ENCODE measurements at regions not wholly inside any gene's neighbourhood (a gene's known extent, or its start where the extent isn't known, plus 50 kb on each side); places are given as distances from the start of the nearest gene placed in this dataset.

DNA sequence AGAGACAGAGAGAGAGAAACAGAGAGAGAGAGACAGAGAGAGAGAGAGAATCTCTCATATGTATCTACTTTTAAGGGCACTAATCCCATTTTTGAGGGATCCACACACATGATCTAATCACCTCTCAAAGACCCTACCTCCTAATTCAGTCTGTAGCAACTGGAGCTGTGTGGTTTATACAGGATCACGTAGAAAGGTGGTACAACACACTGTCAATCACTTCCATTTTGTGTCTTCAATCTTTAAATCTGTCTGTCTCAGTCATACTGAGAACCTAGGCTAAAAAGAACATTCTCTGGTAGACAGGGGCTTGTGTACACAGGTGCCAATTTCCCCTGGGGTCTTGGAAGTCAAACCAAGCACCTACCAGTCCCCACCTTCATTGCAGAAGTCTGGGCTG, 229.9 kb downstream of the TGFB2 start:
- POLR2A ChIA-PET: no interaction called here
- no peaks in the 10 kb centered on the region for H3K9me1 ChIP-seq (ENCODE audit: control insufficient read depth, insufficient read depth, low read length)
- BruUV-seq (replicated peaks): no TSS peak
- CTCF ChIA-PET (ENCODE audit: low intra/inter-chr PET ratio): no interaction called here
- no peaks in the 10 kb centered on the region for H3K27me3 ChIP-seq (ENCODE audit: control insufficient read depth in 2 of 2, insufficient read depth in 2 of 2, low read length in 2 of 2)
- no peaks in the 10 kb centered on the region for H3K9me3 ChIP-seq (replicated peaks; ENCODE audit: control insufficient read depth, insufficient read depth, low read depth, low read length)
- no peak overlapping the region for H3K27ac ChIP-seq (ENCODE audit: extremely low read depth, low read depth, low read length)
- 5% methylated on average over 1 of the region's 1 CpG for WGBS (ENCODE audit: insufficient coverage, low coverage, missing lambda C conversion rate)
- H3K79me2 ChIP-seq (ENCODE audit: control insufficient read depth, insufficient read depth, low read length): no peaks in the 10 kb centered on the region
- no peaks in the 10 kb centered on the region for H3K36me3 ChIP-seq (ENCODE audit: control insufficient read depth, insufficient read depth, low read length)
- intact Hi-C loops (cut with micrococcal nuclease) (no loop called here), in situ Hi-C loops (cut with MboI) (no loop called here)
- no peak for DNase-seq (ENCODE audit: extremely low read depth in 1 of 4, low spot score in 3 of 4)
- no peak for ATAC-seq
- H3K4me1 ChIP-seq (replicated peaks in 1 of 2; ENCODE audit: control insufficient read depth in 2 of 2, insufficient read depth in 2 of 2, low read length in 2 of 2): no peaks in the 10 kb centered on the region
- no peaks in the 10 kb centered on the region for H4K20me1 ChIP-seq (replicated peaks; ENCODE audit: control insufficient read depth, insufficient read depth, low read length)
- H3K9ac ChIP-seq (ENCODE audit: insufficient read depth in 1 of 2, low read depth in 2 of 2, low read length in 2 of 2): no peak overlapping the region
- no peak overlapping the region for H2AFZ ChIP-seq (ENCODE audit: low read depth, low read length)
- FAIRE-seq: no peak
- no peak overlapping the region for H3K4me3 ChIP-seq
- H3K4me2 ChIP-seq (ENCODE audit: insufficient read depth, low read length): no peak overlapping the region
- TF ChIP-seq YY1 (IDR thresholded peaks at IDR 0.05; ENCODE audit: borderline replicate concordance in 1 of 3, control insufficient read depth in 1 of 3, extremely low read depth in 1 of 3, insufficient read depth in 3 of 3, insufficient read length in 1 of 3, insufficient replicate concordance in 2 of 3, low read depth in 1 of 3, low read length in 2 of 3) (no peak), BHLHE40 (IDR thresholded peaks at IDR 0.05; ENCODE audit: low read length) (no peak), GTF2A2 (tag; IDR thresholded peaks at IDR 0.05) (no peak), POLR3G (IDR thresholded peaks at IDR 0.05; ENCODE audit: extremely low read depth, insufficient read length, insufficient replicate concordance) (no peak), ZNF282 (CRISPR knock-in tag; IDR thresholded peaks at IDR 0.05) (no peak), LEF1 (IDR thresholded peaks at IDR 0.05) (no peak), SP2 (IDR thresholded peaks at IDR 0.05; ENCODE audit: extremely low read depth, low read depth, low read length, poor library complexity, severe bottlenecking) (no peak), BRF1 (IDR thresholded peaks at IDR 0.05; ENCODE audit: borderline replicate concordance, extremely low read depth, insufficient read length) (no peak)
- TF ChIP-seq, protein P1, sequence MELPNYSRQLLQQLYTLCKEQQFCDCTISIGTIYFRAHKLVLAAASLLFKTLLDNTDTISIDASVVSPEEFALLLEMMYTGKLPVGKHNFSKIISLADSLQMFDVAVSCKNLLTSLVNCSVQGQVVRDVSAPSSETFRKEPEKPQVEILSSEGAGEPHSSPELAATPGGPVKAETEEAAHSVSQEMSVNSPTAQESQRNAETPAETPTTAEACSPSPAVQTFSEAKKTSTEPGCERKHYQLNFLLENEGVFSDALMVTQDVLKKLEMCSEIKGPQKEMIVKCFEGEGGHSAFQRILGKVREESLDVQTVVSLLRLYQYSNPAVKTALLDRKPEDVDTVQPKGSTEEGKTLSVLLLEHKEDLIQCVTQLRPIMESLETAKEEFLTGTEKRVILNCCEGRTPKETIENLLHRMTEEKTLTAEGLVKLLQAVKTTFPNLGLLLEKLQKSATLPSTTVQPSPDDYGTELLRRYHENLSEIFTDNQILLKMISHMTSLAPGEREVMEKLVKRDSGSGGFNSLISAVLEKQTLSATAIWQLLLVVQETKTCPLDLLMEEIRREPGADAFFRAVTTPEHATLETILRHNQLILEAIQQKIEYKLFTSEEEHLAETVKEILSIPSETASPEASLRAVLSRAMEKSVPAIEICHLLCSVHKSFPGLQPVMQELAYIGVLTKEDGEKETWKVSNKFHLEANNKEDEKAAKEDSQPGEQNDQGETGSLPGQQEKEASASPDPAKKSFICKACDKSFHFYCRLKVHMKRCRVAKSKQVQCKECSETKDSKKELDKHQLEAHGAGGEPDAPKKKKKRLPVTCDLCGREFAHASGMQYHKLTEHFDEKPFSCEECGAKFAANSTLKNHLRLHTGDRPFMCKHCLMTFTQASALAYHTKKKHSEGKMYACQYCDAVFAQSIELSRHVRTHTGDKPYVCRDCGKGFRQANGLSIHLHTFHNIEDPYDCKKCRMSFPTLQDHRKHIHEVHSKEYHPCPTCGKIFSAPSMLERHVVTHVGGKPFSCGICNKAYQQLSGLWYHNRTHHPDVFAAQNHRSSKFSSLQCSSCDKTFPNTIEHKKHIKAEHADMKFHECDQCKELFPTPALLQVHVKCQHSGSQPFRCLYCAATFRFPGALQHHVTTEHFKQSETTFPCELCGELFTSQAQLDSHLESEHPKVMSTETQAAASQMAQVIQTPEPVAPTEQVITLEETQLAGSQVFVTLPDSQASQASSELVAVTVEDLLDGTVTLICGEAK (IDR thresholded peaks at IDR 0.05): no peak
- TF ChIP-seq, protein P1 (CRISPR knock-in tag; IDR thresholded peaks at IDR 0.05): no peak
- TF ChIP-seq, protein P2, sequence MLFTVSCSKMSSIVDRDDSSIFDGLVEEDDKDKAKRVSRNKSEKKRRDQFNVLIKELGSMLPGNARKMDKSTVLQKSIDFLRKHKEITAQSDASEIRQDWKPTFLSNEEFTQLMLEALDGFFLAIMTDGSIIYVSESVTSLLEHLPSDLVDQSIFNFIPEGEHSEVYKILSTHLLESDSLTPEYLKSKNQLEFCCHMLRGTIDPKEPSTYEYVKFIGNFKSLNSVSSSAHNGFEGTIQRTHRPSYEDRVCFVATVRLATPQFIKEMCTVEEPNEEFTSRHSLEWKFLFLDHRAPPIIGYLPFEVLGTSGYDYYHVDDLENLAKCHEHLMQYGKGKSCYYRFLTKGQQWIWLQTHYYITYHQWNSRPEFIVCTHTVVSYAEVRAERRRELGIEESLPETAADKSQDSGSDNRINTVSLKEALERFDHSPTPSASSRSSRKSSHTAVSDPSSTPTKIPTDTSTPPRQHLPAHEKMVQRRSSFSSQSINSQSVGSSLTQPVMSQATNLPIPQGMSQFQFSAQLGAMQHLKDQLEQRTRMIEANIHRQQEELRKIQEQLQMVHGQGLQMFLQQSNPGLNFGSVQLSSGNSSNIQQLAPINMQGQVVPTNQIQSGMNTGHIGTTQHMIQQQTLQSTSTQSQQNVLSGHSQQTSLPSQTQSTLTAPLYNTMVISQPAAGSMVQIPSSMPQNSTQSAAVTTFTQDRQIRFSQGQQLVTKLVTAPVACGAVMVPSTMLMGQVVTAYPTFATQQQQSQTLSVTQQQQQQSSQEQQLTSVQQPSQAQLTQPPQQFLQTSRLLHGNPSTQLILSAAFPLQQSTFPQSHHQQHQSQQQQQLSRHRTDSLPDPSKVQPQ (CRISPR knock-in tag; IDR thresholded peaks at IDR 0.05; ENCODE audit: borderline replicate concordance): no peak
